Transverse colon (tissue), 4 donors: ENCODE measurements at regions not wholly inside any gene's neighbourhood (a gene's known extent, or its start where the extent isn't known, plus 50 kb on each side); places are given as distances from the start of the nearest gene placed in this dataset.

Source experiments
- EP300 ChIP-seq: sonication (generic); formaldehyde crosslinking; IDR thresholded peaks from one replicate; pipeline ENCODE4 v1.6.1; 2017; ENCODE audit warnings: antibody characterized with exemption, low read depth
- POLR2A ChIP-seq: fragments of 450-650 bp; IDR thresholded peaks from one replicate; pipeline ENCODE4 v1.6.1; 2016; ENCODE audit warnings: antibody characterized with exemption, mild to moderate bottlenecking, moderate library complexity
- POLR2AphosphoS5 ChIP-seq, 3 donors: sonication (generic); formaldehyde crosslinking; IDR thresholded peaks; one replicate each; pipeline ENCODE4 v1.6.1; 2016; ENCODE audit warnings: antibody characterized with exemption in 3 of 3
- TF ChIP-seq, protein P1 (sequence below), 5 experiments: fragments of 200-600 bp in 3 of 5; fragments of 450-650 bp in 2 of 5; sonication (generic) in 3 of 5; IDR thresholded peaks; 1 replicate in 2 of 5; 2 replicates in 3 of 5; pipeline ENCODE4 v1.5.1; 2016 to 2017; ENCODE audit warnings: antibody characterized with exemption in 5 of 5, inconsistent platforms in 3 of 5, mild to moderate bottlenecking in 2 of 5, moderate library complexity in 1 of 5

DNA sequence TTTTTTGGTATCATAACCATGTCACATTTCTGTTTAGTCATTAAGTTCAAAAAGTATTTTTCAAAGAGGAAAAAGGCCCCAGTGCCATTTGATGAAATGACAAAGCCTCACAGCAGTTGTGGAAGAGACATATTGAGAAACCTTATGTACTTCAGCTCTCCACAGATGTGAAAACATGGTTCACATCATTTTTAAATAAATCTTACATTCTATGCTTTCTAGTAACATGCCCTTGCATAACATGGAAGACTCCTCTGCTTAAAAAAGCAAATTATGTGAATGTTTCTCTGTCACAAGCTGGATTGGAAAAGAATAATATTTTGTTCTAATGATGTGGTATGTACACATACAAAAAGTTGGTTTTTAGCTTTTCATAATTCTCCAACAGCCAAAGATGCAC lies 934.1 kb downstream of the NLGN4Y start:
- TF ChIP-seq, protein P1, sequence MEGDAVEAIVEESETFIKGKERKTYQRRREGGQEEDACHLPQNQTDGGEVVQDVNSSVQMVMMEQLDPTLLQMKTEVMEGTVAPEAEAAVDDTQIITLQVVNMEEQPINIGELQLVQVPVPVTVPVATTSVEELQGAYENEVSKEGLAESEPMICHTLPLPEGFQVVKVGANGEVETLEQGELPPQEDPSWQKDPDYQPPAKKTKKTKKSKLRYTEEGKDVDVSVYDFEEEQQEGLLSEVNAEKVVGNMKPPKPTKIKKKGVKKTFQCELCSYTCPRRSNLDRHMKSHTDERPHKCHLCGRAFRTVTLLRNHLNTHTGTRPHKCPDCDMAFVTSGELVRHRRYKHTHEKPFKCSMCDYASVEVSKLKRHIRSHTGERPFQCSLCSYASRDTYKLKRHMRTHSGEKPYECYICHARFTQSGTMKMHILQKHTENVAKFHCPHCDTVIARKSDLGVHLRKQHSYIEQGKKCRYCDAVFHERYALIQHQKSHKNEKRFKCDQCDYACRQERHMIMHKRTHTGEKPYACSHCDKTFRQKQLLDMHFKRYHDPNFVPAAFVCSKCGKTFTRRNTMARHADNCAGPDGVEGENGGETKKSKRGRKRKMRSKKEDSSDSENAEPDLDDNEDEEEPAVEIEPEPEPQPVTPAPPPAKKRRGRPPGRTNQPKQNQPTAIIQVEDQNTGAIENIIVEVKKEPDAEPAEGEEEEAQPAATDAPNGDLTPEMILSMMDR (IDR thresholded peaks at IDR 0.05), result no peak
- TF ChIP-seq POLR2AphosphoS5 (IDR thresholded peaks at IDR 0.05), result no peak
- TF ChIP-seq EP300, result no peak
- no peak for TF ChIP-seq POLR2A
